IMR-90 (cell line): ENCODE measurements at regions not wholly inside any gene's neighbourhood (a gene's known extent, or its start where the extent isn't known, plus 50 kb on each side); places are given as distances from the start of the nearest gene placed in this dataset.

Experiments
- ATAC-seq: fragments of 200-7000 bp; cut with Tn5 transposase; 2 replicates; pipeline ENCODE4 v1.9.1; 2020; ENCODE audit warnings: low read depth, mild to moderate bottlenecking, moderate library complexity
- BruUV-seq: library from RNA; stranded (reverse); fragments of 400-500 nt; replicated peaks from 2 replicates; lab custom pipeline; 2021; lab: Mats Ljungman, UMichigan
- CTCF ChIA-PET: fragments of 300-600 bp; formaldehyde crosslinking; extraction: SDS; loops from one replicate; lab custom pipeline; 2021; ENCODE audit warnings: antibody characterized with exemption; lab: Yijun Ruan, JAX
- POLR2A ChIA-PET: fragments of 300-600 bp; sonication (Branson Sonifier 250); formaldehyde crosslinking; loops from one replicate; lab custom pipeline; 2022; ENCODE audit warnings: antibody characterized with exemption; ENCODE audit not compliant: unreplicated experiment; lab: Charles Lee
- DNase-seq: peaks from one replicate; pipeline ENCODE4 v3.0.0; 2013
- H2AFZ ChIP-seq: replicated peaks from 2 replicates; pipeline ENCODE3; 2013; ENCODE audit warnings: low read length, mild to moderate bottlenecking; ENCODE audit not compliant: poor library complexity
- H2AK5ac ChIP-seq: 2 replicates; pipeline ENCODE4 v1.6.1; 2013; ENCODE audit warnings: low read depth, low read length, inconsistent platforms
- H2AK9ac ChIP-seq: replicated peaks from 2 replicates; pipeline ENCODE3; 2013; ENCODE audit warnings: mild to moderate bottlenecking, low read depth, low read length, moderate library complexity; ENCODE audit not compliant: poor library complexity
- H2BK120ac ChIP-seq: 2 replicates; pipeline ENCODE4 v1.6.1; 2013; ENCODE audit warnings: low read depth, low read length, inconsistent platforms
- H2BK15ac ChIP-seq: 3 replicates; pipeline ENCODE4 v1.6.1; 2013; ENCODE audit warnings: low read depth, low read length, inconsistent platforms
- H2BK20ac ChIP-seq: 2 replicates; pipeline ENCODE4 v1.6.1; 2013; ENCODE audit warnings: low read depth, mild to moderate bottlenecking, inconsistent platforms, low read length, moderate library complexity
- H2BK5ac ChIP-seq: 2 replicates; pipeline ENCODE4 v1.6.1; 2013; ENCODE audit warnings: mild to moderate bottlenecking, low read depth, low read length, inconsistent platforms; ENCODE audit not compliant: poor library complexity, severe bottlenecking
- H3K14ac ChIP-seq: replicated peaks from 2 replicates; pipeline ENCODE4 v1.6.1; 2013; ENCODE audit warnings: low read depth, low read length, inconsistent platforms
- H3K18ac ChIP-seq: 2 replicates; pipeline ENCODE4 v1.6.1; 2013; ENCODE audit warnings: low read depth, low read length, control low read depth
- H3K23ac ChIP-seq: 2 replicates; pipeline ENCODE4 v1.6.1; 2013; ENCODE audit warnings: low read depth, low read length, inconsistent platforms
- H3K27ac ChIP-seq: 2 replicates; pipeline ENCODE4 v1.5.1; 2013; ENCODE audit warnings: mild to moderate bottlenecking, control low read depth, low read length; ENCODE audit not compliant: insufficient read depth
- H3K27me3 ChIP-seq: 2 replicates; pipeline ENCODE4 v1.6.1; 2013; ENCODE audit warnings: low read length; ENCODE audit not compliant: control insufficient read depth, insufficient read depth
- H3K36me3 ChIP-seq: 2 replicates; pipeline ENCODE4 v1.6.1; 2013; ENCODE audit warnings: low read length, mixed read lengths; ENCODE audit not compliant: control insufficient read depth, insufficient read depth
- H3K4ac ChIP-seq: 2 replicates; pipeline ENCODE4 v1.6.1; 2013; ENCODE audit warnings: low read depth, low read length, inconsistent platforms
- H3K4me1 ChIP-seq: 2 replicates; pipeline ENCODE4 v1.6.1; 2013; ENCODE audit warnings: low read length, mixed read lengths; ENCODE audit not compliant: control insufficient read depth, insufficient read depth
- H3K4me2 ChIP-seq: 2 replicates; pipeline ENCODE4 v1.6.1; 2013; ENCODE audit warnings: low read depth, mild to moderate bottlenecking, control low read depth, low read length, moderate library complexity
- H3K4me3 ChIP-seq: 2 replicates; pipeline ENCODE4 v1.5.1; 2013; ENCODE audit warnings: low read depth, mild to moderate bottlenecking, control low read depth, low read length, moderate library complexity; ENCODE audit not compliant: insufficient read depth
- H3K56ac ChIP-seq: 2 replicates; pipeline ENCODE4 v1.6.1; 2013; ENCODE audit warnings: low read length, inconsistent platforms; ENCODE audit not compliant: insufficient read depth; ENCODE audit errors: extremely low read depth
- H3K79me1 ChIP-seq, 2 experiments: 2 replicates each; pipeline ENCODE4 v1.6.1; 2013; ENCODE audit warnings: low read length in 2 of 2, inconsistent platforms in 1 of 2, low read depth in 1 of 2
- H3K9ac ChIP-seq: 2 replicates; pipeline ENCODE4 v1.6.1; 2013; ENCODE audit warnings: low read depth, low read length, control low read depth
- H3K9me1 ChIP-seq: 2 replicates; pipeline ENCODE4 v1.6.1; 2013; ENCODE audit warnings: low read length, inconsistent platforms; ENCODE audit not compliant: insufficient read depth
- H3K9me3 ChIP-seq: 2 replicates; pipeline ENCODE4 v1.6.1; 2013; ENCODE audit warnings: low read length; ENCODE audit not compliant: control insufficient read depth, insufficient read depth
- H4K20me1 ChIP-seq: 2 replicates; pipeline ENCODE4 v1.6.1; 2013; ENCODE audit warnings: low read length, inconsistent platforms; ENCODE audit not compliant: insufficient read depth
- H4K5ac ChIP-seq: 2 replicates; pipeline ENCODE4 v1.6.1; 2013; ENCODE audit warnings: mild to moderate bottlenecking, low read depth, low read length, control low read depth
- H4K8ac ChIP-seq, 2 experiments: 2 replicates each; pipeline ENCODE4 v1.6.1; 2013; ENCODE audit warnings: low read depth in 2 of 2, low read length in 2 of 2, control low read depth in 1 of 2, inconsistent platforms in 1 of 2
- H4K91ac ChIP-seq: 2 replicates; pipeline ENCODE4 v1.6.1; 2013; ENCODE audit warnings: low read depth, low read length, inconsistent platforms; ENCODE audit not compliant: insufficient read depth
- BHLHE40 ChIP-seq: fragments of 150-350 bp; IDR thresholded peaks from 2 replicates; pipeline ENCODE4 v1.6.1; 2016; ENCODE audit warnings: mild to moderate bottlenecking, low read depth, low read length
- CHD1 ChIP-seq: IDR thresholded peaks from 2 replicates; pipeline ENCODE4 v1.6.1; 2012; ENCODE audit warnings: low read depth, low read length, improper control_type of control experiment
- CTCF ChIP-seq: conservative IDR thresholded peaks from 2 replicates; pipeline ENCODE4 v1.5.1; 2012; ENCODE audit warnings: mild to moderate bottlenecking, low read depth, low read length, improper control_type of control experiment
- MXI1 ChIP-seq: IDR thresholded peaks from 2 replicates; pipeline ENCODE4 v1.6.1; 2012; ENCODE audit warnings: low read depth, mild to moderate bottlenecking, low read length, moderate library complexity, borderline replicate concordance
- POLR2A ChIP-seq: IDR thresholded peaks from 2 replicates; pipeline ENCODE4 v1.6.1; 2012; ENCODE audit warnings: mild to moderate bottlenecking, low read depth, low read length
- SMC3 ChIP-seq: fragments of 150-350 bp; IDR thresholded peaks from 2 replicates; pipeline ENCODE4 v1.6.1; 2016; ENCODE audit warnings: low read depth, mild to moderate bottlenecking, antibody characterized with exemption, low read length, moderate library complexity
- WGBS, 2 experiments: methylation state at CpG; one replicate each; pipeline versions ENCODE4 v1.1.5 to v1.1.7; 2013; ENCODE audit warnings: missing lambda C conversion rate in 2 of 2; ENCODE audit not compliant: insufficient read length in 1 of 2; ENCODE audit errors: extremely low coverage in 2 of 2; 5-methylcytosine and 5-hydroxymethylcytosine counted together
- dilution Hi-C: fragments of 300-500 bp; cut with HindIII; formaldehyde crosslinking; loops from one replicate; pipeline ENCODE4 v1.14.3; 2018; ENCODE audit warnings: low sequenced_read_pairs; ENCODE audit not compliant: unreplicated experiment
- in situ Hi-C: fragments of 300-500 bp; cut with MboI; formaldehyde crosslinking; loops from 3 replicates; pipeline ENCODE4 v1.14.3; 2019; ENCODE audit warnings: low sequenced_read_pairs, inconsistent platforms, mixed read lengths
- intact Hi-C: fragments of 100-400 bp; cut with micrococcal nuclease; formaldehyde crosslinking; loops from 2 replicates; pipeline ENCODE4 v1.10.0; 2022

- no TSS peak for BruUV-seq
- dilution Hi-C loops: no loop called here
- Histone ChIP-seq H2AK9ac (no peak overlapping the region), H2BK15ac (no peak overlapping the region), H2AFZ (no peak overlapping the region), H3K56ac (no peak overlapping the region), H3K27ac (no peak overlapping the region), H3K4me1 (no peaks in the 10 kb centered on the region), H4K8ac (no peak overlapping the region), H3K9ac (no peak overlapping the region), H3K4ac (no peak overlapping the region), H3K4me2 (no peak overlapping the region), H3K18ac (no peak overlapping the region), H4K20me1 (no peaks in the 10 kb centered on the region), H3K9me3 (no peaks in the 10 kb centered on the region), H2BK5ac (no peak overlapping the region), H2AK5ac (no peak overlapping the region), H3K14ac (no peak overlapping the region), H2BK20ac (no peak overlapping the region), H3K4me3 (no peak overlapping the region), H3K23ac (no peak overlapping the region), H2BK120ac (no peak overlapping the region), H3K27me3 (no peaks in the 10 kb centered on the region), H4K91ac (no peak overlapping the region), H3K79me1 (no peaks in the 10 kb centered on the region), H3K9me1 (no peaks in the 10 kb centered on the region), H3K36me3 (no peaks in the 10 kb centered on the region), H4K5ac (no peak overlapping the region)
- ChIA-PET CTCF (no interaction called here), POLR2A (no interaction called here)
- TF ChIP-seq BHLHE40 (no peak), POLR2A (no peak), MXI1 (no peak), SMC3 (no peak), CTCF (no peak), CHD1 (no peak)
- no CpG with 5 or more reads among the region's 1 CpG for WGBS, 2 experiments
- intact Hi-C loops: no loop called here
- DNase-seq (no peak), ATAC-seq (no peak)
- in situ Hi-C loops: no loop called here
These were observed 173.6 kb upstream of the SPOPL start for GRCh38 chr2:138327967-138328366.
